HG03064 (cell line): ENCODE measurements at regions not wholly inside any gene's neighbourhood (a gene's known extent, or its start where the extent isn't known, plus 50 kb on each side); places are given as distances from the start of the nearest gene placed in this dataset.
"Not testable (repeated sequence)": the region's sequence is repeated elsewhere in the genome, so short reads cannot be mapped to it uniquely, and the experiment has no call there.

Source experiments
- ATAC-seq: cut with Tn5 transposase; IDR thresholded peaks from one replicate; pipeline ENCODE4 v1.9.1; 2021; ENCODE audit warnings: low read depth; ENCODE audit not compliant: unreplicated experiment

DNA sequence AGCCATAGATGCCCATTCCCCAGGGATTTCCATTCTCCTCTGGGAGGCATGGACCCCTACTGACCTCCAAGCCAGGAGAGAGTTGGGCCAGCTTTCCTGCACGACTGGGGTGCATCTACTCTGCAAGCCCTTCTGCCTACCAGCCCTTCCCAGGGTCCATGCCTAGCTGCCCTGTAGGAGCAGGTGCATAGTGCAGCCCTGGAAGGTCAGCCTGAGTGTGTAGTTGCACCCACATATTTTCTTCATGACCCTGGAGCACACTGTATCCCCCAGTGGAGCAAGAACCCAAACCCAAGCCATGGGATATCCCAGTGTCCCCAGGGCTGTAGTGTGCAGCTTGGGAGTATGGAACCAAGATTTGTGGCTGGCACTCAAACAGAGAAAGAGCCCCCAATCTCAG, 155.6 kb upstream of the GOLGA6L22 start:
- ATAC-seq: not testable (repeated sequence)
